Right lobe of liver (tissue), 6 donors: ENCODE measurements at regions not wholly inside any gene's neighbourhood (a gene's known extent, or its start where the extent isn't known, plus 50 kb on each side); places are given as distances from the start of the nearest gene placed in this dataset.

Experiments
- ATAC-seq, 4 donors: fragments of 200-7000 bp; cut with Tn5 transposase; one replicate each; pipeline ENCODE4 v1.9.1; 2020; ENCODE audit warnings: mild to moderate bottlenecking in 4 of 4, moderate library complexity in 4 of 4
- DNase-seq, 3 donors: peaks; one replicate each; pipeline ENCODE4 v3.0.0-alpha.2; 2020
- H3K27ac ChIP-seq, 3 donors: fragments of 200-600 bp; one replicate each; pipeline ENCODE4 v1.8.0; 2022
- H3K27me3 ChIP-seq, 2 donors: fragments of 200-600 bp; one replicate each; pipeline ENCODE4 v1.8.0; 2022
- H3K36me3 ChIP-seq, 4 donors: fragments of 200-600 bp; sonication (generic) in 1 of 4; one replicate each; pipeline versions ENCODE4 v1.5.1 to v1.8.0; 2017 to 2022; ENCODE audit warnings: control low read depth in 1 of 4
- H3K4me1 ChIP-seq, 4 donors: fragments of 200-600 bp; sonication (generic) in 1 of 4; one replicate each; pipeline versions ENCODE4 v1.5.1 to v1.8.0; 2017 to 2022; ENCODE audit warnings: control low read depth in 1 of 4
- H3K4me3 ChIP-seq, 3 donors: fragments of 200-600 bp; one replicate each; pipeline ENCODE4 v1.8.0; 2022
- H3K9me3 ChIP-seq, 4 donors: fragments of 200-600 bp; sonication (generic) in 1 of 4; one replicate each; pipeline versions ENCODE4 v1.5.1 to v1.8.0; 2017 to 2022; ENCODE audit warnings: control low read depth in 1 of 4
- POLR2A ChIP-seq: fragments of 450-650 bp; IDR thresholded peaks from one replicate; pipeline ENCODE4 v1.6.1; 2017; ENCODE audit warnings: antibody characterized with exemption, mild to moderate bottlenecking
- whole genome bisulfite sequencing: methylation state at CpG from one replicate; pipeline ENCODE4 v1.1.6; 2018; ENCODE audit warnings: low coverage, low lambda C conversion rate; ENCODE audit not compliant: insufficient coverage; ENCODE audit errors: missing lambda C conversion rate; 5-methylcytosine and 5-hydroxymethylcytosine counted together
- intact Hi-C, 2 donors: fragments of 100-400 bp; cut with DNase I; formaldehyde crosslinking; loops; one replicate each; pipeline versions ENCODE4 v1.11.2 to v1.14.1; 2022
- TF ChIP-seq, protein P1 (sequence below), 4 donors: fragments of 200-600 bp in 3 of 4; fragments of 450-650 bp in 1 of 4; IDR thresholded peaks; one replicate each; pipeline versions ENCODE4 v1.5.1 to v1.8.0; 2016 to 2022; ENCODE audit warnings: antibody characterized with exemption in 4 of 4, mild to moderate bottlenecking in 2 of 4
- donor health status: DM: no; HTN: yes; CAD: no.
- donor health status: DM: no; HTN: no; CAD: no.
- donor health status: DM: no; HTN: no; CAD: no.
- donor health status: DM: no; HTN: yes; CAD: no.
- donor health status: DM: no; HTN: yes; CAD: no.

DNA sequence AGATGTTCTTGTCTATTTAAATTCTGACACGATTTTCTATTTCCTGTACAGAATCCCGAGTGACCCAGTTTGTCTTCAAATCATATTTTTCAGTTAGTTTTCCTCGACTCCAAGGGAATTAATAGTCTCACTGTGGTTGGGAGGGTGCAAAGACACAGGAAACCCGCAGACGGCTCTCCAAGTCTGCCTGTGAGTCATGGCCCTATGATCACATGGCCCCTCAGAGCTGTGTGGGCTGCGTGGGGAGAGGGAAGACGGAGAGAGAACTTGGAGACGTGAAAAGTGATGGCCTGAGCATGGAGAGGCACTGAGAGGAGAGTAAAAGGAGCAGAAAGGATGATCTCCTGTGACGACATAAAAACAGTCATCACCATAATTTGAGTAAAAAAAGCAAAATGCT lies 989.9 kb downstream of the DCDC2C start:
- ATAC-seq, result no peak
- intact Hi-C loops, result no loop called here
- Histone ChIP-seq H3K9me3 (no peaks in the 10 kb centered on the region), H3K27me3 (no peaks in the 10 kb centered on the region), H3K4me3 (no peak overlapping the region), H3K27ac (no peak overlapping the region), H3K36me3 (no peaks in the 10 kb centered on the region), H3K4me1 (no peaks in the 10 kb centered on the region)
- TF ChIP-seq POLR2A, result no peak
- TF ChIP-seq, protein P1, sequence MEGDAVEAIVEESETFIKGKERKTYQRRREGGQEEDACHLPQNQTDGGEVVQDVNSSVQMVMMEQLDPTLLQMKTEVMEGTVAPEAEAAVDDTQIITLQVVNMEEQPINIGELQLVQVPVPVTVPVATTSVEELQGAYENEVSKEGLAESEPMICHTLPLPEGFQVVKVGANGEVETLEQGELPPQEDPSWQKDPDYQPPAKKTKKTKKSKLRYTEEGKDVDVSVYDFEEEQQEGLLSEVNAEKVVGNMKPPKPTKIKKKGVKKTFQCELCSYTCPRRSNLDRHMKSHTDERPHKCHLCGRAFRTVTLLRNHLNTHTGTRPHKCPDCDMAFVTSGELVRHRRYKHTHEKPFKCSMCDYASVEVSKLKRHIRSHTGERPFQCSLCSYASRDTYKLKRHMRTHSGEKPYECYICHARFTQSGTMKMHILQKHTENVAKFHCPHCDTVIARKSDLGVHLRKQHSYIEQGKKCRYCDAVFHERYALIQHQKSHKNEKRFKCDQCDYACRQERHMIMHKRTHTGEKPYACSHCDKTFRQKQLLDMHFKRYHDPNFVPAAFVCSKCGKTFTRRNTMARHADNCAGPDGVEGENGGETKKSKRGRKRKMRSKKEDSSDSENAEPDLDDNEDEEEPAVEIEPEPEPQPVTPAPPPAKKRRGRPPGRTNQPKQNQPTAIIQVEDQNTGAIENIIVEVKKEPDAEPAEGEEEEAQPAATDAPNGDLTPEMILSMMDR (IDR thresholded peaks at IDR 0.05), result no peak
- 31% methylated on average over 9 of the region's 9 CpGs for WGBS
- no peak for DNase-seq

DNA sequence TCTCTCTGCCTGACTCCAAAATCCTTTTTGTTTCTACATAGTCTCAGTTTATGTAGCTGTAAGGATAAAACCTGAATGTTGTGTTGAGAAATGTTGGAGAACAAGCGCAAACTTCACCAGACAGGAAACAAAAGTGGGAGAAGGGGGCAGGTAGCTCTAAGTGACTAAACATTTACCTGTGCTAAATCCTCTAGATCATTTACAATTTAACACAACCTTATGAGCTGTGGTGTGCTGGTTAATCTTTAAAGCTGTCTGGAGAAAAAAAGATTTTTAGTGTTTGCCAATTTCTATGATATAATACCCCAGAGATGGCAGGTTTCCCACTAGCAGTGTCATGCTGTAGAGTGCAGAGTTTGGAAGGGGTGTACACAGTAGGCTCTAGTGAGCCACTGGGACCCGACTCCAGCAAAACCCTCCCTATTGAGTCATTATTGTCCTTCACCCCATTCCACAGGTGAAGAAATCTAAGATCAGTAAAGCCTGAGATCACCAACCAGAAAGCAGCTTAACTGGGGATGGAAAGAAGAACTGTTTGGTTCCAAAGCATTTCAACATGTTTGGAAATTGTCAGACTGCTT lies 992.0 kb downstream of the DCDC2C start:
- Histone ChIP-seq H3K27me3 (no peaks in the 10 kb centered on the region), H3K4me3 (no peak overlapping the region), H3K4me1 (no peaks in the 10 kb centered on the region), H3K27ac (no peak overlapping the region), H3K36me3 (no peaks in the 10 kb centered on the region), H3K9me3 (no peaks in the 10 kb centered on the region)
- intact Hi-C loops, result no loop called here
- TF ChIP-seq, protein P1 (IDR thresholded peaks at IDR 0.05), result no peak
- TF ChIP-seq POLR2A, result no peak
- WGBS, result 51% methylated on average over 2 of the region's 2 CpGs
- DNase-seq (no peak), ATAC-seq (no peak)

DNA sequence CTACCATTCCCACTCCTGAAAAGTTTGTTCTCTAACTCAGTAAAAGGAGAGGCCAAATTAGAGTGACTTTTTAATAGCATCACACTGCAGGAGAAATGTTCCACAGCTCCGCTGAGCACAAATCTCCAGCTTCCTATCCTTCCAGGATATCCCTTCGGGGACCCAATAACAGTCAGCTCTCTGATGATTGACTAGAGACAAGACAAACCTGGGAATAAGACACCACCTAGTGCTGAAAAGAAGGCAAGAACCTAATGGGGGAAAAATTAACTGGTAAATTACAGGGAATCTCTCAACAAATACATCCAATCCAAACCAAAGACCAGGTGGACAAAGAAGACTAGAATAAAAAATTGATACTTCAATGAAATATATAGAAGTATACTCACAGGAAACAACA lies 977.1 kb upstream of the SOX11 start:
- no peaks in the 10 kb centered on the region for H3K9me3 ChIP-seq
- TF ChIP-seq, protein P1 (IDR thresholded peaks at IDR 0.05), result no peak
- no peak for TF ChIP-seq POLR2A
- no peaks in the 10 kb centered on the region for H3K27me3 ChIP-seq
- no peak overlapping the region for H3K4me3 ChIP-seq
- WGBS, result 43% methylated on average over 2 of the region's 2 CpGs
- DNase-seq (no peak), ATAC-seq (no peak)
- H3K36me3 ChIP-seq, result no peaks in the 10 kb centered on the region
- intact Hi-C loops, result no loop called here
- H3K4me1 ChIP-seq, result no peaks in the 10 kb centered on the region
- no peak overlapping the region for H3K27ac ChIP-seq

DNA sequence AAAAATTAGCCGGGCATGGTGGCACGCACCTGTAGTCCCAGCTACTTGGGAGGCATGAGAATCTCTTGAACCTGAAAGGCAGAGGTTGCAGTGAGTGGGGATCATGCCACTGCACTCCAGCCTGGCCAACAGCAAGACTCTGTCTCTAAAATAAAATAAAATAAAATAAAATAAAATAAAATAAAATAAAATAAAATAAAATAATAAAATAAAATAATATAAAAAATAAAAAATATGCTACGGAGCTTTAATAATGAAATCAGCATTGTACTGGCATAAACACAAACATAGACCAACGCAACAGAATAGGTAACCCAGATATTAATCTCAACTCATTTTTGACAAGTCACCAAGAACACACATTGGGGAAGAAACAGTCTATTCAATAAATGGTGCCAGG lies 973.4 kb upstream of the SOX11 start:
- ATAC-seq, result no peak
- Histone ChIP-seq H3K36me3 (no peaks in the 10 kb centered on the region), H3K9me3 (no peaks in the 10 kb centered on the region), H3K4me1 (no peaks in the 10 kb centered on the region), H3K27me3 (no peaks in the 10 kb centered on the region), H3K4me3 (no peak overlapping the region), H3K27ac (no peak overlapping the region)
- WGBS, result 82% methylated on average over 4 of the region's 4 CpGs
- DNase-seq, result no peak
- intact Hi-C loops, result no loop called here
- no peak for TF ChIP-seq POLR2A
- TF ChIP-seq, protein P1 (IDR thresholded peaks at IDR 0.05), result no peak

- H3K27ac ChIP-seq, result no peak overlapping the region
- no peak for ATAC-seq
- intact Hi-C loops, result no loop called here
- H3K4me1 ChIP-seq, result no peaks in the 10 kb centered on the region
- 38% methylated on average over 4 of the region's 4 CpGs for WGBS
- no peaks in the 10 kb centered on the region for H3K36me3 ChIP-seq
- TF ChIP-seq, protein P1 (IDR thresholded peaks at IDR 0.05), result no peak
- TF ChIP-seq POLR2A, result no peak
- DNase-seq, result no peak
- H3K4me3 ChIP-seq, result no peak overlapping the region
- no peaks in the 10 kb centered on the region for H3K27me3 ChIP-seq
- no peaks in the 10 kb centered on the region for H3K9me3 ChIP-seq
Measured at GRCh38 chr2:4725618-4726017, 966.6 kb upstream of the SOX11 start.
